WTC11 (cell line): ENCODE measurements at regions not wholly inside any gene's neighbourhood (a gene's known extent, or its start where the extent isn't known, plus 50 kb on each side); places are given as distances from the start of the nearest gene placed in this dataset.

Experiments used
- ATAC-seq: fragments of 200-7000 bp; cut with Tn5 transposase; 2 replicates; pipeline ENCODE4 v1.10.0; 2021; ENCODE audit warnings: mild to moderate bottlenecking, moderate library complexity
- CTCF ChIA-PET: fragments of 300-600 bp; sonication (Branson Sonifier 250); formaldehyde crosslinking; loops from one replicate; lab custom pipeline; 2021; ENCODE audit warnings: antibody characterized with exemption; lab: Charles Lee
- POLR2A ChIA-PET: fragments of 350-600 bp; sonication (Branson Sonifier 250); formaldehyde crosslinking; loops from one replicate; lab custom pipeline; 2021; ENCODE audit warnings: antibody characterized with exemption; lab: Charles Lee
- DNase-seq: peaks from one replicate; pipeline ENCODE4 v3.0.0; 2021; ENCODE audit warnings: low spot score
- H3K27ac Mint-ChIP-seq: 2 replicates; pipeline ENCODE4 v1.8.0; 2021; ENCODE audit warnings: mixed read lengths
- H3K27me3 Mint-ChIP-seq: 2 replicates; pipeline ENCODE4 v1.8.0; 2021; ENCODE audit warnings: low read depth, mild to moderate bottlenecking, moderate library complexity, mixed read lengths
- H3K36me3 Mint-ChIP-seq: 2 replicates; pipeline ENCODE4 v1.8.0; 2021; ENCODE audit warnings: mixed read lengths
- H3K4me1 Mint-ChIP-seq: 2 replicates; pipeline ENCODE4 v1.8.0; 2022; ENCODE audit warnings: mixed read lengths
- H3K4me3 Mint-ChIP-seq: 2 replicates; pipeline ENCODE4 v1.8.0; 2021; ENCODE audit warnings: mild to moderate bottlenecking, moderate library complexity, mixed read lengths
- H3K9me3 Mint-ChIP-seq: 2 replicates; pipeline ENCODE4 v1.8.0; 2021; ENCODE audit warnings: mixed read lengths
- CBFB ChIP-seq: sonication (generic); formaldehyde crosslinking; IDR thresholded peaks from 2 replicates; pipeline ENCODE4 v1.8.1; 2022; ENCODE audit warnings: mild to moderate bottlenecking, low read depth, missing genetic modification reagents
- CTCF ChIP-seq: fragments of 200-600 bp; IDR thresholded peaks from 2 replicates; pipeline ENCODE4 v1.8.0; 2022; ENCODE audit warnings: antibody characterized with exemption
- E2F1 ChIP-seq: sonication (generic); formaldehyde crosslinking; IDR thresholded peaks from 2 replicates; pipeline ENCODE4 v1.8.0; 2022; ENCODE audit warnings: mild to moderate bottlenecking, missing genetic modification reagents
- FOXK1 ChIP-seq: sonication (generic); formaldehyde crosslinking; IDR thresholded peaks from 2 replicates; pipeline ENCODE4 v1.8.0; 2022; ENCODE audit warnings: mild to moderate bottlenecking, moderate library complexity, missing genetic modification reagents
- GTF2I ChIP-seq: fragments of 250-450 bp; sonication (Bioruptor Pico); conservative IDR thresholded peaks from 2 replicates; pipeline ENCODE4 v1.4.0; 2021; ENCODE audit warnings: mild to moderate bottlenecking
- IRF1 ChIP-seq: sonication (generic); formaldehyde crosslinking; IDR thresholded peaks from 2 replicates; pipeline ENCODE4 v1.8.0; 2023; ENCODE audit warnings: missing genetic modification reagents
- NFYB ChIP-seq: sonication (generic); formaldehyde crosslinking; conservative IDR thresholded peaks from 2 replicates; pipeline ENCODE4 v1.8.0; 2022; ENCODE audit warnings: low read depth, missing genetic modification reagents
- NR3C1 ChIP-seq: sonication (generic); formaldehyde crosslinking; conservative IDR thresholded peaks from 2 replicates; pipeline ENCODE4 v1.8.1; 2023; ENCODE audit warnings: low read depth, mild to moderate bottlenecking, missing genetic modification reagents
- OVOL2 ChIP-seq: fragments of 250-450 bp; sonication (Bioruptor Pico); IDR thresholded peaks from 2 replicates; pipeline ENCODE4 v1.9.0; 2021; ENCODE audit warnings: mild to moderate bottlenecking, borderline replicate concordance
- RORB ChIP-seq: fragments of 250-450 bp; sonication (Bioruptor Pico); IDR thresholded peaks from 2 replicates; pipeline ENCODE4 v1.9.0; 2021; ENCODE audit warnings: mild to moderate bottlenecking
- TEAD1 ChIP-seq: sonication (generic); formaldehyde crosslinking; IDR thresholded peaks from 2 replicates; pipeline ENCODE4 v1.8.0; 2022; ENCODE audit warnings: mild to moderate bottlenecking, missing genetic modification reagents
- TEAD4 ChIP-seq: sonication (generic); formaldehyde crosslinking; IDR thresholded peaks from 2 replicates; pipeline ENCODE4 v1.8.0; 2022; ENCODE audit warnings: mild to moderate bottlenecking, missing genetic modification reagents
- ZNF232 ChIP-seq: sonication (generic); formaldehyde crosslinking; IDR thresholded peaks from 2 replicates; pipeline ENCODE4 v1.8.0; 2022; ENCODE audit warnings: mild to moderate bottlenecking, missing genetic modification reagents
- ZNF425 ChIP-seq: fragments of 250-450 bp; sonication (Bioruptor Pico); conservative IDR thresholded peaks from 2 replicates; pipeline ENCODE4 v1.9.0; 2021; ENCODE audit warnings: mild to moderate bottlenecking
- ZNF671 ChIP-seq: fragments of 250-450 bp; sonication (Bioruptor Pico); IDR thresholded peaks from 2 replicates; pipeline ENCODE4 v1.8.0; 2021; ENCODE audit warnings: mild to moderate bottlenecking
- TF ChIP-seq, protein P1 (sequence below): sonication (generic); formaldehyde crosslinking; IDR thresholded peaks from 2 replicates; pipeline ENCODE4 v1.8.0; 2022; ENCODE audit warnings: mild to moderate bottlenecking, missing genetic modification reagents
- TF ChIP-seq, protein P2 (sequence below): sonication (generic); formaldehyde crosslinking; IDR thresholded peaks from 2 replicates; pipeline ENCODE4 v1.8.1; 2023; ENCODE audit warnings: mild to moderate bottlenecking, missing genetic modification reagents
- TF ChIP-seq, protein P3 (sequence below): fragments of 250-450 bp; sonication (Bioruptor Pico); IDR thresholded peaks from 2 replicates; pipeline ENCODE4 v1.9.0; 2021; ENCODE audit warnings: moderate library complexity, mild to moderate bottlenecking, inconsistent platforms, borderline replicate concordance
- TF ChIP-seq, protein P4 (sequence below): fragments of 250-450 bp; sonication (Bioruptor Pico); IDR thresholded peaks from 2 replicates; pipeline ENCODE4 v1.9.0; 2021; ENCODE audit warnings: mild to moderate bottlenecking
- TF ChIP-seq, protein P5 (sequence below): sonication (generic); formaldehyde crosslinking; IDR thresholded peaks from 2 replicates; pipeline ENCODE4 v1.8.1; 2022; ENCODE audit warnings: missing genetic modification reagents, borderline replicate concordance

DNA sequence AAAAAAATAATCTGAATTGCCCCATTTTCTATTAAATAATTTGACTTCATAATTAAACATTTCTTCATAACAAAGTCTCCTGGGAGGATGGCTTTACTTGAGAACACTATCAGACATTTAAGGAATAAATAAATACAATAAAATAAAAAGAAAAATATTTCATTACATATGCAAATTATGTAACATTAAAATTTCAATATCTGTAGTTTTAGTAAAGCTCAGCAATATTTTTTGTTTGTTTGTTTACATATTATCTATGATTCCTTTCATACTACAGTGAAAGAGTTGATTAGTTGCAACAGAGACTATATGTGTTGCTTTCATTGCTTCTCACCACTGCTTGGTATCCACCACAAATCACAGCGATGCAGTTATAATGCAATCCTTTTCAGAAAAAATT, 474.9 kb upstream of the GJE1 start (continued):
- TF ChIP-seq, protein P1, sequence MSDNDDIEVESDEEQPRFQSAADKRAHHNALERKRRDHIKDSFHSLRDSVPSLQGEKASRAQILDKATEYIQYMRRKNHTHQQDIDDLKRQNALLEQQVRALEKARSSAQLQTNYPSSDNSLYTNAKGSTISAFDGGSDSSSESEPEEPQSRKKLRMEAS (CRISPR knock-in tag): no peak
- TF ChIP-seq IRF1 (CRISPR knock-in tag) (no peak), ZNF232 (CRISPR knock-in tag) (no peak)
- TF ChIP-seq, protein P2, sequence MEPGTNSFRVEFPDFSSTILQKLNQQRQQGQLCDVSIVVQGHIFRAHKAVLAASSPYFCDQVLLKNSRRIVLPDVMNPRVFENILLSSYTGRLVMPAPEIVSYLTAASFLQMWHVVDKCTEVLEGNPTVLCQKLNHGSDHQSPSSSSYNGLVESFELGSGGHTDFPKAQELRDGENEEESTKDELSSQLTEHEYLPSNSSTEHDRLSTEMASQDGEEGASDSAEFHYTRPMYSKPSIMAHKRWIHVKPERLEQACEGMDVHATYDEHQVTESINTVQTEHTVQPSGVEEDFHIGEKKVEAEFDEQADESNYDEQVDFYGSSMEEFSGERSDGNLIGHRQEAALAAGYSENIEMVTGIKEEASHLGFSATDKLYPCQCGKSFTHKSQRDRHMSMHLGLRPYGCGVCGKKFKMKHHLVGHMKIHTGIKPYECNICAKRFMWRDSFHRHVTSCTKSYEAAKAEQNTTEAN (CRISPR knock-in tag): no peak
- TF ChIP-seq, all 79 proteins: peak for 0

- CTCF ChIA-PET: no interaction called here
- no peak for DNase-seq
- Mint-ChIP-seq H3K9me3 (peaks cover 24% of the 10 kb centered on the region), H3K36me3 (peaks cover 4% of the 10 kb centered on the region; the same call in 1 of the 2 replicates), H3K4me1 (no peaks in the 10 kb centered on the region), H3K27ac (no peak overlapping the region), H3K4me3 (no peak overlapping the region)
- POLR2A ChIA-PET: no interaction called here
- TF ChIP-seq RORB (CRISPR knock-in tag): no peak
- TF ChIP-seq, protein P3, sequence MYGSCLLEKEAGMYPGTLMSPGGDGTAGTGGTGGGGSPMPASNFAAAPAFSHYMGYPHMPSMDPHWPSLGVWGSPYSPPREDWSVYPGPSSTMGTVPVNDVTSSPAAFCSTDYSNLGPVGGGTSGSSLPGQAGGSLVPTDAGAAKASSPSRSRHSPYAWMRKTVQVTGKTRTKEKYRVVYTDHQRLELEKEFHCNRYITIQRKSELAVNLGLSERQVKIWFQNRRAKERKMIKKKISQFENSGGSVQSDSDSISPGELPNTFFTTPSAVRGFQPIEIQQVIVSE (CRISPR knock-in tag): no peak
- TF ChIP-seq OVOL2: no peak
- no peak for TF ChIP-seq ZNF671 (CRISPR knock-in tag)
- TF ChIP-seq, protein P4, sequence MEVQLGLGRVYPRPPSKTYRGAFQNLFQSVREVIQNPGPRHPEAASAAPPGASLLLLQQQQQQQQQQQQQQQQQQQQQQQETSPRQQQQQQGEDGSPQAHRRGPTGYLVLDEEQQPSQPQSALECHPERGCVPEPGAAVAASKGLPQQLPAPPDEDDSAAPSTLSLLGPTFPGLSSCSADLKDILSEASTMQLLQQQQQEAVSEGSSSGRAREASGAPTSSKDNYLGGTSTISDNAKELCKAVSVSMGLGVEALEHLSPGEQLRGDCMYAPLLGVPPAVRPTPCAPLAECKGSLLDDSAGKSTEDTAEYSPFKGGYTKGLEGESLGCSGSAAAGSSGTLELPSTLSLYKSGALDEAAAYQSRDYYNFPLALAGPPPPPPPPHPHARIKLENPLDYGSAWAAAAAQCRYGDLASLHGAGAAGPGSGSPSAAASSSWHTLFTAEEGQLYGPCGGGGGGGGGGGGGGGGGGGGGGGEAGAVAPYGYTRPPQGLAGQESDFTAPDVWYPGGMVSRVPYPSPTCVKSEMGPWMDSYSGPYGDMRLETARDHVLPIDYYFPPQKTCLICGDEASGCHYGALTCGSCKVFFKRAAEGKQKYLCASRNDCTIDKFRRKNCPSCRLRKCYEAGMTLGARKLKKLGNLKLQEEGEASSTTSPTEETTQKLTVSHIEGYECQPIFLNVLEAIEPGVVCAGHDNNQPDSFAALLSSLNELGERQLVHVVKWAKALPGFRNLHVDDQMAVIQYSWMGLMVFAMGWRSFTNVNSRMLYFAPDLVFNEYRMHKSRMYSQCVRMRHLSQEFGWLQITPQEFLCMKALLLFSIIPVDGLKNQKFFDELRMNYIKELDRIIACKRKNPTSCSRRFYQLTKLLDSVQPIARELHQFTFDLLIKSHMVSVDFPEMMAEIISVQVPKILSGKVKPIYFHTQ (CRISPR knock-in tag): no peak
- TF ChIP-seq, protein P5, sequence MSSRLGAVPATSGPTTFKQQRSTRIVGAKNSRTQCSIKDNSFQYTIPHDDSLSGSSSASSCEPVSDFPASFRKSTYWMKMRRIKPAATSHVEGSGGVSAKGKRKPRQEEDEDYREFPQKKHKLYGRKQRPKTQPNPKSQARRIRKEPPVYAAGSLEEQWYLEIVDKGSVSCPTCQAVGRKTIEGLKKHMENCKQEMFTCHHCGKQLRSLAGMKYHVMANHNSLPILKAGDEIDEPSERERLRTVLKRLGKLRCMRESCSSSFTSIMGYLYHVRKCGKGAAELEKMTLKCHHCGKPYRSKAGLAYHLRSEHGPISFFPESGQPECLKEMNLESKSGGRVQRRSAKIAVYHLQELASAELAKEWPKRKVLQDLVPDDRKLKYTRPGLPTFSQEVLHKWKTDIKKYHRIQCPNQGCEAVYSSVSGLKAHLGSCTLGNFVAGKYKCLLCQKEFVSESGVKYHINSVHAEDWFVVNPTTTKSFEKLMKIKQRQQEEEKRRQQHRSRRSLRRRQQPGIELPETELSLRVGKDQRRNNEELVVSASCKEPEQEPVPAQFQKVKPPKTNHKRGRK (CRISPR knock-in tag): no peak
- TF ChIP-seq CBFB (CRISPR knock-in tag): no peak
- no peak for TF ChIP-seq NFYB (CRISPR knock-in tag)
- no peak for TF ChIP-seq ZNF425
- no peak for TF ChIP-seq TEAD1 (CRISPR knock-in tag)
- TF ChIP-seq GTF2I (CRISPR knock-in tag): no peak
- TF ChIP-seq, protein P1 (CRISPR knock-in tag): no peak
- no peak for TF ChIP-seq FOXK1 (CRISPR knock-in tag)
- no peak for TF ChIP-seq NR3C1 (CRISPR knock-in tag)
- no peak for TF ChIP-seq E2F1 (CRISPR knock-in tag)
- no peak for TF ChIP-seq CTCF
- TF ChIP-seq TEAD4 (CRISPR knock-in tag): no peak
- TF ChIP-seq, all 79 proteins: peak for 0
- no peak for ATAC-seq
- no peaks in the 10 kb centered on the region for H3K27me3 Mint-ChIP-seq
Observed at GRCh38 chr6:141653590-141653989, 479.1 kb upstream of the GJE1 start.
